GM06990 (cell line): ENCODE measurements at regions not wholly inside any gene's neighbourhood (a gene's known extent, or its start where the extent isn't known, plus 50 kb on each side); places are given as distances from the start of the nearest gene placed in this dataset.
"Not testable (repeated sequence)": the region's sequence is repeated elsewhere in the genome, so short reads cannot be mapped to it uniquely, and the experiment has no call there.

Experiments
- DNase-seq: peaks from one replicate; pipeline ENCODE4 v3.0.0-alpha.2; 2011; ENCODE audit not compliant: insufficient read length; ENCODE audit errors: extremely low read depth
- H3K27me3 ChIP-seq: replicated peaks from 2 replicates; pipeline ENCODE4 v1.6.0; 2011; ENCODE audit warnings: low read length; ENCODE audit not compliant: control insufficient read depth, insufficient read depth
- H3K36me3 ChIP-seq: 2 replicates; pipeline ENCODE4 v1.5.1; 2011; ENCODE audit warnings: low read length; ENCODE audit not compliant: control insufficient read depth, insufficient read depth
- H3K4me3 ChIP-seq: replicated peaks from 2 replicates; pipeline ENCODE4 v1.5.1; 2011; ENCODE audit warnings: low read depth, mild to moderate bottlenecking, control low read depth, low read length
- TF ChIP-seq, protein P1 (sequence below): IDR thresholded peaks from 2 replicates; pipeline ENCODE4 v1.5.1; 2011; ENCODE audit warnings: low read length, control low read depth, mild to moderate bottlenecking, inconsistent platforms; ENCODE audit not compliant: insufficient read depth, poor library complexity, severe bottlenecking

DNA sequence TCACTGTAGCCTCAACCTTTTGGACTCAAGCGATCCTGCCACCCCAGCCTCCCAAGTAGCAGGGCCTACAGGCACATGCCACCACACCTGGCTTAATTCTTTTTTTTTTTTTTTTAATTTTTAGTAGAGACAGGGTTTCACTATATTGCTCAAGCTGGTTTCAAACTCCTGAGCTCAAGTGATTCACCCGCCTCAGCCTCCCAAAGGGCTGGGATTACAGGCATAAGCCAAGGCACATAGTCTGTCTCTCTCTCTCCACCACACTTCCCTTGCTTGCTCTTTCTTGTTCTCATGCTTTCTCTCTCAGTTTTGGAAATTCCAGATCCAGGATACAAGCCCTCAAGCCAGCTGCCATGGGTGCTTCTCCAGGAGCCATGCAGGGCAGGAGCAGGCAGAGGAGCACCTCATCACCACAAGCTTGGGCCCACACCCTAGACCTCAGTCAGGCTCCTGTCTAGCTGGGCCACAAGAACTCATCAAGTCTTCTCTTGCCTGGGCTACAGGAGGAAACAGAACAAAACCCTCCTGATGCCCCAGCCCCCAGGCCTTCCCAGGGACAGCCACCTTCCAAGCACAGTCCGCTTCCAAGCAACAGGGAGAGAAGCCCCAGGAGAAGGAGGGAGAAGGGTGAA, 145.3 kb upstream of the LPP start:
- H3K27me3 ChIP-seq: peaks cover 3% of the 10 kb centered on the region; the same call in 1 of the 2 replicates
- TF ChIP-seq, protein P1, sequence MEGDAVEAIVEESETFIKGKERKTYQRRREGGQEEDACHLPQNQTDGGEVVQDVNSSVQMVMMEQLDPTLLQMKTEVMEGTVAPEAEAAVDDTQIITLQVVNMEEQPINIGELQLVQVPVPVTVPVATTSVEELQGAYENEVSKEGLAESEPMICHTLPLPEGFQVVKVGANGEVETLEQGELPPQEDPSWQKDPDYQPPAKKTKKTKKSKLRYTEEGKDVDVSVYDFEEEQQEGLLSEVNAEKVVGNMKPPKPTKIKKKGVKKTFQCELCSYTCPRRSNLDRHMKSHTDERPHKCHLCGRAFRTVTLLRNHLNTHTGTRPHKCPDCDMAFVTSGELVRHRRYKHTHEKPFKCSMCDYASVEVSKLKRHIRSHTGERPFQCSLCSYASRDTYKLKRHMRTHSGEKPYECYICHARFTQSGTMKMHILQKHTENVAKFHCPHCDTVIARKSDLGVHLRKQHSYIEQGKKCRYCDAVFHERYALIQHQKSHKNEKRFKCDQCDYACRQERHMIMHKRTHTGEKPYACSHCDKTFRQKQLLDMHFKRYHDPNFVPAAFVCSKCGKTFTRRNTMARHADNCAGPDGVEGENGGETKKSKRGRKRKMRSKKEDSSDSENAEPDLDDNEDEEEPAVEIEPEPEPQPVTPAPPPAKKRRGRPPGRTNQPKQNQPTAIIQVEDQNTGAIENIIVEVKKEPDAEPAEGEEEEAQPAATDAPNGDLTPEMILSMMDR: no peak
- H3K4me3 ChIP-seq: no peak overlapping the region
- H3K36me3 ChIP-seq: no peaks in the 10 kb centered on the region
- no peak for DNase-seq

DNA sequence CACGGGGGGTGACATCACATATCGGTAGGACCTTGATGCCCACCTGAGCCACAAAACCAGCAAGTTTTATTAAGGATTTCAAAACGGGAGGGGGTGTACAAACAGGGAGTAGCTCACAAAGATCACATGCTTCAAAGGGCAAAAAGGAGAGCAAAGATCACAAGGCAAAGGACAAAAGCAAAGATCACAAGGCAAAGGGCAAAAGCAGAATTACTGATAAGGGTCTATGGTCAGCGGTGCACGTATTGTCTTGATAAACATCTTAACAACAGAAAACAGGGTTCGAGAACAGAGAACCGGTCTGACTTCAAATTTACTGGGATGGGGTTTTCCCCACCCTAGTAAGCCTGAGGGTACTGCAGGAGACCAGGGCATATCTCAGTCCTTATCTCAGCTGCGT, 143.5 kb upstream of the LPP start:
- DNase-seq: no peak
- H3K27me3 ChIP-seq: peaks cover 3% of the 10 kb centered on the region; the same call in 1 of the 2 replicates
- no peak overlapping the region for H3K4me3 ChIP-seq
- TF ChIP-seq, protein P1: no peak
- H3K36me3 ChIP-seq: no peaks in the 10 kb centered on the region

DNA sequence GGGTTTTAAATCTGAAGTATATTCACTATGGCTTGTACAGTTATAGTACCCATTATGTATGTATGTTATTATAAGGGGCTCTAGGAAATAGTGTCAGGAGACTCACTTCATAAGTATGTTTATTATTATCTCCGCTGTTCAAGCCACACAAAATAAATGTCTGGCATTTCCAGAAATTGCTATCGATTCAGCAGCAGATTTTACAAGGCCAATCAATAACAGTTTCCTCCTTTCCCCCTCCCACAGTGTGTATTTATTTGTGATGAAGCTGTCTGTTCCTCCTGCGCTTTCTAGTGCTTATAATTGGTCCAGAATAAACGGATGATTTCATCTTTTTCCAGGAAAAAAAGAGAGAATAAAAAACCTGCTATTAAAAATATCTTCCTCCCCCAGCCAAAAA, 134.2 kb upstream of the LPP start:
- Histone ChIP-seq H3K27me3 (peaks cover 2% of the 10 kb centered on the region), H3K4me3 (no peak overlapping the region), H3K36me3 (no peaks in the 10 kb centered on the region)
- TF ChIP-seq, protein P1: no peak
- no peak for DNase-seq

DNA sequence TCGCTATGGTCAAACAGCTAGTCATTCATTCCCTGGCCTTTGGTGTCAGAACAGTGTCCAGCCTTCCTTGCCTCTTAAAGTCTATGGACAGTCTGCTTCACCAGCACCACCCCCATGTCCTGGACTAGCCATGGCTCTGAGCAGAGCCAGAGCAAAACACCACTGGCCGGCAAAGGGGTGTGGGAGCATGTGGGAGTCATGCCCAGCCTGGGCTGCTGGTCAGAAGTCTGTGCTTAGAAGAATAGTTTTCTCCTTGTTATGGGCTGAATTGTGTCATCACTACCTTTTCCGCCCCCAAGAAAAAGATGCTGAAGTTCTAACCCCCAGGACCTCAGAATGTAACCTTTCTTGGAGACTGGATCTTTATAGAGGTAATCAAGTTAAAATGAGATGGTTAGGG, 132.9 kb upstream of the LPP start:
- TF ChIP-seq, protein P1: no peak
- no peak for DNase-seq
- Histone ChIP-seq H3K27me3 (peaks cover 2% of the 10 kb centered on the region), H3K36me3 (no peaks in the 10 kb centered on the region), H3K4me3 (no peak overlapping the region)

DNA sequence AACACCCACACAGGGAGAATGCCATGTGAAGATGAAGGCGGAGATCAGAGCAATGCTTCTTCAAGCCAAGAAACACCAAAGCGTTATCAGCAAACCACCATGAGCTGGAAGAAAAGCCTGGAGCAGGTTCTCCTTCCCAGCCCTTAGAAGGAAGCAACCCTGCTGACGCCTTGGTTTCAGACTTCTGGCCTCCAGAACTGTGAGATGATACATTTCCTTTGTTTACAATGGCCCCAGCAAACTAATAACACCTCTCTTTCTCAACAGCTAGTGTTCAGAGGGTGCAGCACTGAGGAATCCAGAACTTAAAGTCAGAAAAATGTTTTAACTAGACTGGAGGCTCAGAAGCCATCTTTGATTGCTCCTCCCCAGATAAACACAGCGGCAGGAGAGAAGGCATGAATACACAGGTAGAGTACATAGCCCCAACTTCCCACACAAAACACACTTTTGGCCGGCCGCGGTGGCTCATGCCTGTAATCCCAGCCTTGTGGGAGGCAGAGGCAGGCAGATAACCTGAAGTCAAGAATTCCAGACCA, 132.4 kb upstream of the LPP start:
- H3K36me3 ChIP-seq: no peaks in the 10 kb centered on the region

DNA sequence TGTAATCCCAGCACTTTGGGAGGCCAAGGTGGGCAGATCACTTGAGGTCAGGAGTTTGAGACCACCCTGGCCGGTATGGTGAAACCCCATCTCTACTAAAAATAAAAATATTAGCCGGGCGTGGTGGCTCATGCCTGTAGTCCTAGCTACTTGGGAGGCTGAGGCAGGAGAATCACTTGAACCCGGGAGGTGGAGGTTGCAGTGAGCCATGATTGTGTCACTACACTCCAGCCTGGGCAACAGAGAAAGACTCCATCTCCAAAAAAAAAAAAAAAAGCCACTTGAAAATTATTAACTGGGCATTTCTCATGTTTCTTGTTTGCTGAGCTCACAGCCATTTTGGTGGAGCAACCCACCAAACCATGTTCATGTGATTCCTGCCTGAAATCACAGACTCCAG, 131.1 kb upstream of the LPP start:
- not testable (repeated sequence) for H3K27me3 ChIP-seq, DNase-seq, H3K4me3 ChIP-seq, H3K36me3 ChIP-seq

More for the DNA sequence above, 132.4 kb upstream of the LPP start:
- TF ChIP-seq, protein P1: no peak
- peaks cover 2% of the 10 kb centered on the region for H3K27me3 ChIP-seq
- H3K4me3 ChIP-seq: no peak overlapping the region
- DNase-seq: no peak
